CD4-positive, alpha-beta T cell treated with Interleukin-4 for 4 hours (primary cell): ENCODE measurements at regions not wholly inside any gene's neighbourhood (a gene's known extent, or its start where the extent isn't known, plus 50 kb on each side); places are given as distances from the start of the nearest gene placed in this dataset.
A peak's percentile ranks its signal among the peaks of the same experiment; 100 is the strongest.
"Not testable (repeated sequence)": the region's sequence is repeated elsewhere in the genome, so short reads cannot be mapped to it uniquely, and the experiment has no call there.

ENCODE experiments used
- DNase-seq: peaks from one replicate; pipeline ENCODE4 v3.0.0-alpha.2; 2020

DNA sequence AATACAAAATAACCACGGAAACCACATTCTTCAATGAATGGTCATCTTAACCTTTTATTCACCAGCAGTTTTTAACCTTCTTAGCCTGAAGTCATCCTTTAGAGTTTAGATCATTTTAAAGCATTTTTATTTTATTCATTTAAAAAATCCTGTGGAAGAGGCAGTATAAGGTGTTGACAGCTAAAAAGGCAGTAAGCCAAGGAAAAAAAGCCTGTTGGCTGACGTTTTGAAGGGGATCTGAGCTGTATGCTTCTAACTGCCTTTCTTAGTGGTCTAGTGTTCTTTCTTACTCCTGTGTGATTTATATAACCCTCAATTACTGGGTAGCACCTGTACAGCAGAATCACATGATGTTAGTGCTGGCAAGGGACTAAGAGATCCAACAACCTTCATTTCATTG lies 438.3 kb upstream of the SEL1L start:
- no peak for DNase-seq

DNA sequence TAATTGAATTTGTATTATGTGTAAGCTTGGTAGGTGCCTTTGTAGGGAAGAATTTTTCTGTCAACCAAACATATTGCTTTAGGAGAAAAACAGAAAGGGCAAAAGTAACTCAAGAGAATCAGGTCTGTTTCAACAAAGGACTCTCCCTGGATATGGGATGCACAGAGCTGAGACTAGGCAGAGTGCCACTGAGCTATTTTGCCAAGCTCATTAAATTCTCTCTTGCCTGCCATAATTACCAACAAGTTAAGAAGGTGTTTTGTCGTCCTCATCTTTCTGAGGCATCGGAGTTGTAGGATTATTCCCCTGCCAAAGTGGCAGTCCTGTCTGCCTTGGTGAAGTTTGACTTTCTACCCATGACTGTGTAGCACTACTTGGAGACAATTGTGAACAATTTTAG lies 438.9 kb upstream of the SEL1L start:
- DNase-seq, result no peak

DNA sequence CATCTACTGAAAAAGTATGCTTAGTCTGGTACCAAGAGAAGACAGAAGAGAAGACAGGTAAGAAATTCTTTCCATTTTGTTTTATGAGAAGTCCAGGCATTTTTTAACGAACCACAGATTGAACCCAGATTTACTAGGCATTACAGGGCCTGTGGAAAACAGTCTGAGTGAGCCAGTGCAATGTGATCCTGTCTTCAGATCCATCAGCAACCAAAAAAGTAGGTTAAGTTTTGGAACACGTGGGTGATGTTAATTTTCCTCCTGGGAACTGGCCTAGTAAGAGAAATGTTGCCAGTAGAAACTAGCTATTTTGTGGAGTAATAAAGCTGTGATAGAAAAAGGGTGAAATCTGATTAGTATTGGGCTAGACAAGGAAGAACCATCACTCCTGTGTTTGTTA lies 440.9 kb upstream of the SEL1L start:
- DNase-seq, result no peak

DNA sequence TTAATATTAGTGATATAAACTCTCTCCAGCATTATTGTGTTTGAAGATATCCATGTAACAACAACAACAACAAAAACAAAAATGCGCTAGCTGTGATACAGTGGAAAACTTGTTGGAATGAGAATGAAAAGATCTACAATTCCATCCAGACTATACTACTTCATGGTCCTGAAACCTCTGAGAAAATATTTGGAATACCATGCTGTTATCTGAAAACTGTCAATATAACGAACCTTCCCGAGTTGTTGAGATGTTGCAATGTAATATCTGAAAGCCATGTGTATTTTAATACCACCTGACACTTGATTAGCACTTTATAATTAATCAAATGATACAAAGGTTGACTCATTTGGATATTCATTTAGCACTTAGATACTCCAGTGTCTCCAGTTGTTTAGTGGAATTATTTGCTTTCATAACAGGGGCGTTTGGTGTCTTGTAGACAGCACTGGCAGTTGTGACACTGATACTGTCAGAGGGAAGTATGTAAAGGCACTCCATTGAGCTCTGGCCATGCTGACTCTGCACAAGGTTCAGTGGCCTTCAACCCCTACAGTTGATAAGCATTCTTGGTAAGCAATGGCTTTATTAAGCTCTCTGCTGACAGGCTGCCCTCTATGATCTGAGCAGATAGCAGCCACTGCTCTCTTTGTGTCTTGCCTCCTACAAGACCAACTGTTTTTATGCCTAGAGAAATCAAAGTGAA lies 447.1 kb upstream of the SEL1L start:
- no peak for DNase-seq

DNA sequence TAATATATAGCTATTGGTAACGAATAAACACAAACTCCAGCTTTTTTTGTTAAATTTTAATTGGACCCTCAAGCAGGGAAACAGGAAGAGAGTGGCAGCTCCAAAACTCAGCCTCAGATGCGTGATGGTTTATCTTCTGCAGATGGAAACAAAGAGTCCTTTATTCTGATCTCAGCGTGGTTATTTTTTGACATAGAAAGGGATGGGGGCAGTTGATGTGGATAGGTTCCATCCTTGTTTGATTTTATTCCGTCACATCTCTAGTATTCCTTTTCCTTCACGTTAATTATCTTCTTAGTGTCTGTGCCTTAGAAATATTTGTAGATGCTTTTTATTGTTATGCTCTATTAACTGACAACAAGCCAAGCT lies 447.6 kb upstream of the SEL1L start:
- DNase-seq, result no peak

DNA sequence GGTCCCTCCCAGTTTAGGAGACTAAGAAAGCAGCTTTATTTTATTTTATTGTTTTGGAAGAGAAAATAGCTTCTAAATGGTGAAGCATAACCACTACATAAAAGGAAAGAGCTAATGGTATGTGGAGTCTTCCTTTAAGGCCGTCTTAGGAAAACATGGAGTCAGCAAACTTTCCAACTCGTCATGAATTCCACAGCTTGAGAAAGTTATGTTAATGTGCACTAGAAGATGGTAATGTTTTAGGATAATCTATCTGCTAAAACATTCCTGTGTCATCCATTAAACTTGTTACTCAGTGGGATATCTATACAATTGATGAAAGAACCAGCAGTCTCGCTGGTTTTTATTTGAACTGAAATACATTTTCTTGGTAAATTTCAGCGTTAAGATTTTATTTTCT lies 448.4 kb upstream of the SEL1L start:
- no peak for DNase-seq

DNA sequence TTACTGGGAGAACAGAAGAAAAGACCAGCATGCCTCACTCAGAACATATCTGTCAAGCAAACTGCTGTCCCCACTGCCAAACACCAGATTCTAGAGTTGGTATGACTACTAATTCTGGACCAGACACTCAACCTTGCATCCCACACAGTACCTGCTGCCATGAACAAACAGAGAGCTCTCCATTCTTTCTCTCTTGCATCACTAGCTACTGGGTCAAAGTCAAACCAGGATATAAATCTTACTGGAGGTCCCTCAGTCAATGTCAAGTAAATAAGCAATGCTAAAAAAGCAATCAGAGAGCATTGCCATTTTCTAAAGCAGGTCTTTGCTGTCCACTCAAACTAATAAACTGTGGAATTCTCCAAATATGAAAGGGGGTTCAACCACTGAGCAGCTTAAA lies 452.4 kb upstream of the SEL1L start:
- DNase-seq, result no peak

DNA sequence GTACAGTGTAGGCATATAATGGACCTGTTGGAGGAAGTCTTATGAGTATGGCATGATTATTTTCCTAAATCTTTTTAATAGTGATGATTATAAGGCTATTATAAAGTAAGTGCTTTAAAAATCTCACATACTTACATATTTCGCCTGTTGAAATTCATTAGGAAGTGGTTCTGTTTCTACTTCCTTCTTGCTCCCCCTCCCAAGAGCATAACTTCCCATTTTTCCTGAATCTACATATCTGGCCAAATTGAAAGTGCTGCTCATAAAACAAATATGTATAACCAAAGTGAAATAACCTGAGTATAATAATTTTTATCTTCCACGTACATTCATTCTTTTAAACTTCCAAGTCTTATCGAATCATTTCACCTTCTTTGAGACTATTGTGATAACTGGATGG lies 455.6 kb upstream of the SEL1L start:
- DNase-seq, result no peak

DNA sequence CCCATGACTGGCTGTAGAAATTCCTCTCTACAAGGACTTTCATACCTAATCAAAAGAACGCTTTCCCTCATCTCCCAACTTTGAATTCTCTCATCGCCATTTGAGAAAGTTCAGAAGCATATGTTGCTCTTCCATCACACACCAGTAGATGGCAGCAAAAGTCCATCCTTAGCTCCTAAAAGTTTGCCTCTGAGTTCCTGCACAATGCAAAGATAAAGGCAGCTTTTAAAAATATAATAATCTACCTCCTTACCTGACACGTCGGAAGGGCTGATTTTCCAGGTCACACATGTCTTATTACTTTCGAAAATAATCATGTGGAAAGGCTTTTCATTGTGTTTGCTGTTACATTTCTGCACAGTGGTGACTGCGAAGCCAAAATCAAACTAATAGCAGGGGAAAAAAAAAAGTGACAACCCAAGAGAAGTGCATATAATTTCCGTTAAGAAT lies 456.7 kb upstream of the SEL1L start:
- peak; percentile 29 for DNase-seq

DNA sequence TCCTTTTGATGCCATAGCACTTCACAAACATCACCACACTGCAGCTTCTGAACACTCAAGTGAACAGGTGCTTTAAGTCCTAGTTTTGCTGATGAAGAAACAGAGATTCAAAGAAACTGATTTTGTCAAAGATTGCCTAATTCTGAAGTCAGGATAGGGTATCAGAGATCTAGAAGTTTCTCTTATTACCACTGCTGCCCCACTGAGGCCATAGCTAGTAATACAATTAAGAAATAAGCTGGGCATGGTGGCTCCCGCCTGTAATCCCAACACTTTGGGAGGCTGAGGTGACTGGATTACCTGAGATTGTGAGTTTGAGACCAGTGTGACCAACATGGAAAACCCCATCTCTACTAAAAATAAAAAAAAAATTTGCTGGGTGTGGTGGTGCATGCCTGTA lies 458.3 kb upstream of the SEL1L start:
- DNase-seq, result no peak

DNA sequence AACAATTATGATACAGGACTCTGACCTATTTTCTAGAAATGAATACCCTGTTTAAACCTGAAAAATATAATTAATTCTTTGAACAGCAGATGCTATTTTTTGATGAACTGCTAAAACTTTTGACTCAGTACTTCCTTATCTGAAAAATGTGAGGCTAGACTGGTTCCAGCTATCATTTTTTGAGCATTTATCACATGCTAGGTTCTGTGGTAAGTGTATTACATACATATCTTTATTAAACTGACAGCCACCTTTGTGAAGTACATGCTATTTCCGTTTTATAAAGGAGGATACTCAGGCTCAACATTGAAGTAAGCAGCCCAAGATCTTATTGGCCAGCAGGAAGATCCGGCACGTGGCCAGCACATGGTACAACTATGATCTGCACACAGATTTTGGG lies 459.8 kb upstream of the SEL1L start:
- DNase-seq, result no peak

DNA sequence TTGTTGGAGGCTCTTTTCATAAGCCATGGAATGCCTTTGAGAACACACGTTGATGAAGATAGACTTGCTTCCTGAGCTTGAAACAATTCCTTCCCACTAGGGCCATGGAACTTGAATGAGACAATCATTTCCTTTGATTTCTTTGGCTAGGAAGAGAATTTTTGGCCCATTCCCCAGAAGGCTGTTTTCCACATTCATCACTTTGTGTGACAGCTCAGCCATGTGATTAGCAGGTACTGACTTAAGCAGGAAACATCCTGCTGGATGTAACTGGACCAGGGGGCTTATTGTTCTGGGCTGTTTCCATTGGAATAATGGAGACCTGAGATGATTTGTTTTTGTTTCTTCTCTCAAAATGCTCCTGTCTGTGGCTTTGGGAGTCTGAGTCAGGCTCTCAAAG lies 469.8 kb upstream of the SEL1L start:
- DNase-seq, result no peak

DNA sequence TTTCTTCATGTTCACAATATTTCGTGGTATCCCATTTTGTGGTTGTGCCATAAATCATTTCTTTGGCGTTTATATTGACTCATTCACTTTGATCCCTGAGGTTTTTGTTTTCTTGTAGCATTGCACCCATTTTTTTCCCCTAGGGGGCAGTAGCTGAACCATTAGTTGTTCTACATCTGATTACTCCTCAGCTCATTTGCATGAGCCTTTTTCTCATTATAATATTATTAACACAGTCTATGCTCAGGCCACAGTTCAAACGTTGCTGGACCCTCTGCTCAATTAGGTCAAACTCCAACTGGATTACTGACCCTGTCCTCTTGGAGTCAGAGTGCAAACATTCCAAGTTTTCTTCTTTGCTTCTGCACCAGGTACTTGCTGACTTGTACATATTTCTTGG lies 475.4 kb upstream of the SEL1L start:
- DNase-seq, result no peak

DNA sequence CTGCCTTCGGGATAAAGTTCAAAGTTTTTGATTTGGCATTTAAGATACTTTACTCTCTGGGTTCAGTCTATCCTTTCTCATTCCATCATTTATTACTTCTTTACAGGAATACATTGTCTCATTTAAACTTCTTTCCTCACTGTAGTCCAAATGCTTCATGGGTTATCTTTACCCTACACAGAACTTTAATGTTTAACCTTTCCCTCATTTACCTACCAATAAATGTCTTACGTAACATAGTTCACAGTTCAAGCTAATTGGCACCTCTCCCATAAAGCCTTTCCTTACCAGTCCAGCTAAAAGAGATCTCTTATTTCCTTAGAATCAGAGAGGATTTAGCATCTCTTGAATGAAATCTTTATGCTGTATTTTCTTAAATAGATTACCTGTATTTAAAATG lies 476.3 kb upstream of the SEL1L start:
- DNase-seq, result no peak

DNA sequence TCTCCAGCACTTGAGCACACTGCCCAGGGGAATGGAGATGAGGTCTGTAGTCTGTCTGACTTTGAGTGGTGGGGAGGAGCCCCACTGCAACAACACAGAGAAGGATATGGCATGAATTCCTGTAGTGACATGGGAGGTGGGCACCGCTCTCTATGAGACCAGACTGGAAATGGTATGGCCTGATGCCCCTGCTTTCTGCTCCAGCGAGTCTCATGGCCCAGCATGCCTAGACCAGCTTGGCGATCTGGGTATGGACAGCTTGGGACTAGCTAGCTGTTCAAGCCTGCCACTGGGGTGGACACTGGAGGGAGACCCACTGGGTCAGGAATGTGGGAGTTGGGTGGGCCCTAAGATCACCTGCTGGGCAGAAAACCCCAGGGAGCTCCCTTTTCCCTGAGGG lies 477.8 kb upstream of the SEL1L start:
- DNase-seq, result no peak

DNA sequence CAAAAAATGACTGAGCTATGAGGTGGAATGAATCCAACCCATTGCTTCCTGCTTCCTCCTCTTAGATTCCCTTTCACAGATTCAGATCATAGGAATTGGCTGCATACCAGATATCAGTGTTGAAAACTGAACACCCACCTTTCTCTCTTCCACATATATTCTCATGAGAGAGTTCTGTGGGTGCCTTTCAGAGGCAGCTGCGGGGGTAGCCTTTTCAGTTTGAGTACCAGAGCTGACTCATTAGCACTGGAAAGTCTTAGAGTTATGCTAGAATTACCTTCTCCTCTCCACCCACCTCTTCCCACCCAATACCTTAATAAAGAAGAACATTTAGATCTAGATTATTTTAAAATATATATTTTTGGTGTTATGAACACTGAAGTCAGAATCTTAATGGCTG lies 495.4 kb upstream of the SEL1L start:
- DNase-seq, result no peak

DNA sequence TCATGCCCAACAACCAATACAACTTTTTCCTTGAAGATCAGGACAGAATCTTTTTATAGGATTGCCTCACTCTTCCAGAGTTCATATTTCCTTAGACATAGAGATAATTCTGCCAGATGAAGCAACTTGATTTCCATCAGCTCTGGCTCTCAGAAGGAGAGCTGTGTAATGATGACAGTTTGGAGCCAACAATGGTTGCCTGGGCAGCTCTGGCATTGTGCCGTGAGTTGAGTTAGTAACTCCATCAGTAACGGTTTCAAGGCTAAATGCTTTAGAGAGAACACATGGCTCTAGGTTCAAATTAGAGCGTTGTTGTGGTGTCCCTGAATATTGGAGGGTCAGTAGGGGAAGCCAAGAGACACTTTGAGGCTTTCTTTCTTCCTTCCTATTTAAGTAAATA lies 501.7 kb upstream of the SEL1L start:
- no peak for DNase-seq

DNA sequence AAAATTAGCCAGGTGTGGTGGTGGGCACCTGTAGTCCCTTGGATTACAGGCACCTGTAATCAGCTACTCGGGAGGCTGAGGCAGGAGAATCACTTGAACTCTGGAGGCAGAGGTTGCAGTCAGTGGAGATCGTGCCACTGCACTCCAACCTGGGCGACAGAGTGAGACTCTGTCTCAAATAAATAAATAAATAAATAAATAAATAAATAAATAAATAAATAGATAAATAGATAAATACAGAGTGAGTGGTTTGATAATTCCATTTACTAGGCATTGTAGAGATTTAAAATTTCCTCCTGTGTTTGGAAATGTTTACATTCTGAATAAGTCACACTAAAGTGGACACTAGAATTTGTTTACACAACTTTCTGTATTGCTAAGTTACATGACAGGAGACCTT lies 504.4 kb upstream of the SEL1L start:
- not testable (repeated sequence) for DNase-seq

DNA sequence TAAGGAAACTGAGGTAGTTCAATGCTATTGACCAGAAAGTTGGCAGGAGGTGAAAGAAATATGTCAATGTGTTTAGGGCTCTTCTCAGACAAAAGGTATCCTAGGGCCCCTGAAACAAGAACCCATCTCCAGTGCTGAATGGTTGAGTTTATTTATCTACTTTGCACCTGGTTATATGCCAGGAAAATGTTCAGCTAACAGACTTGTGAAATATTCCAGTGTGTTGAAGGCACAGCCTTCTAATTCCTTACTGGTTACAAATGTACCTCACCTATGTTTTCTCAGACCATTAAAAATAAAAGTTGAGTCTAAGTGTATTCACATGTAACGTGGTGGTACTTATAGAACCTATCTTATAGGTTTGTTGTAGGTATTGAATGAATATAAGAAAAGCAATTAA lies 511.7 kb upstream of the SEL1L start:
- DNase-seq, result no peak

DNA sequence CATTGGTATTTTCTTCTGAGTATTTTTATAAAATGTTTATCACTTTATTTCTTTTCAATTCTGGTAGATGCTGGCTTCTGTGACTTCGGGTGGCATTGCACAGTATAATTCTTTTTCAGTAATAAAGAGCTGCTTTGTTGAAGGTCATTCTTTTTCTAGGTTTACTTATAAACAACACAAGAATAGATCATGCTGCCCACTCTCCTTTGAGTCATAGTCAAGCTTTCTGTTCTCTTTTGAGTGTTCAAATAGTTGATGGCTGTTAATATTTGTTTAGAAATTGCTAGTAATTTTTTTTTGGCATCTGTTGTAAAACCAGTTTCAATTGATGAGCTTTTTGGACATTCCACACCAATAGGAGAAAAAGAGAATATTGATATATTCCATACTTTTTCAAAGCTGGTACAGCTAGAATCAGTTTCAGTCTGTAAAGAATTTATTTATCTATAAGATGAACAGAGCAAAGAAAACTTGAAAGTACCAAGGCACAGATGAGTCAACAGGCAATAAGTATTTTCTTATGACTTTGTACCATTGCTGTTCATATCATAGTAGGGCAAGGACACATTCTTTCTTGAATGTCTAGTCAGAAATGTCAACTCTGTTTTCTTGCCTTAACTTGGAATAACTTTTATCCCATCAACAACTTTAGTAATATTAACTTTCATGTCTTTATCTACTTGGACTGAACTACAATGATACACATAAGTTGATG lies 513.0 kb upstream of the SEL1L start:
- no peak for DNase-seq

DNA sequence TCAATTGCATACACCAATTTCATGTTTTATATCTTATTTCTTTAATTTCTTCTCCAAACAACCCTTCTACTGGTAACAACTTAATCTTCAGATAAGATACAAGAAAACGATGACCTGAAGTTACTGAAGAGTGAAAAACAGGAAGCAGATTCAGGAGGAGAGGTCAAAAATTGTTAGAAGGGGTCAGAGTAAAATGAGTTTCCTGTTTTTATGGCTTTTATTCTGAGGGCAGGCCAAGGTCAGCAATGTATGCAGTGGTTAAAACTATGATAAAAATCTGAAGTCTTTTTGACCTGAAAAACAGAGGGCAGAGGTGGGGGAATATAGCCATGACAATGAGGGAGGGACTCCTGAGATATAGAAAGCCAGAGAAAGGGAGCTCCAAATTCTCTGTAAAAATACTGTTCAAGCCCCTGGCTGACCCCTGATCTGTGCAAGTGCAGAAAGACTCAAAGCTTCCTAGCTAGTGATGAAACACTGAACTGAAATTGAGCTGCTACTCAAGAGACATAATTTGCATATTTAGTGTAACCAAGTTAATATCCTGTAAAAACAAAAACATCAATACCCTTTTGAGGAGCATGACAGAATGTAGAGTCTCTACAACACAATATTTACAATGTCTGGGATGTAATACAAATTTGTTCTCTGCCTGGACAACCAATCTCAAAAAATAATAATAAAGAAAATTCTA lies 514.3 kb upstream of the SEL1L start:
- DNase-seq, result no peak

DNA sequence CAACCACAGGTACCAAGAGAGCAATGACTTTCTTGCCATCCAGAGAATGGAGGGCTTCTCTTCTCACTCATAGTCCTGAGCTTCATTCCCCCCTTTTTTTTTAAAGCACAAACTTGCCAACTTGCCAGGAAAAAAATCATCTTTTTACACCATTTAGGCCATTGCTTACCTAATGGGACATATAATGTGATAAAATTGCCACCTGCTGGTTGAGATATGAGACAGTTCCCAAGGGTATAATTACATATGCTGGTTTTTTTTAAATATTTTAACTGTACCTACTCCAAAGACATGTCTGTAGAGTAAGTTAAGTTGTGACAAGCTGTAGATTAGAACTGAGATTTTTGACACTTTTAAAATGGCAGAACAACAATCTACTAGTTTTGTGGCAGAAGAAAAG lies 519.1 kb upstream of the SEL1L start:
- DNase-seq, result no peak

DNA sequence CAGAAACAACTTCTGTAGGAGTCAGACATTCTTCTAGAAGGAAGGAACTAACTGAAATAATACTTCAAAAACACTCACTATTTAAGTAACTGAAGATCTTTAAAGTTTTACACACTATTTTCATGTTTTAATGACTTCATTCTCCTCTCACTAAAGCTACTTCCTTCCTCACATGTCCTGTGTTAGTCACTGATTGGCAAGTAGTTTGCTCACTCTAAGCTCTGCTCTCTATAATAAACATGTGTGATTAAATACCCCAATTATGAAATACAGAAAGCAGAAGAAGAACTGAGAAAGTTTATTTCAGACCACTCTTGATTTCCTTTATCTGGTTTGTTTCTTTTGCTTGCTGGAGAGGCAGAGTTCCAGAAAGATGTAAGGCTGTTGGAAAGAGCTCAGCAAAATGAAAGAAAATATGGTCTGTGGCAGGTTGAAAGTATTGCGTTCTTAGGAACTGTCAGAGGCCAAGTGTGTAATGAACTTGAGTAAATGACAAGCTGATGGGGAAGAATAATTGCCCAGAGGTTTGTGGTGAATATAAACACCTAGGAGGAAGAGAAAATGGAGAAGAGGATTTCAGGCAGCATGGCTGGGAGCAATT lies 522.0 kb upstream of the SEL1L start:
- no peak for DNase-seq

DNA sequence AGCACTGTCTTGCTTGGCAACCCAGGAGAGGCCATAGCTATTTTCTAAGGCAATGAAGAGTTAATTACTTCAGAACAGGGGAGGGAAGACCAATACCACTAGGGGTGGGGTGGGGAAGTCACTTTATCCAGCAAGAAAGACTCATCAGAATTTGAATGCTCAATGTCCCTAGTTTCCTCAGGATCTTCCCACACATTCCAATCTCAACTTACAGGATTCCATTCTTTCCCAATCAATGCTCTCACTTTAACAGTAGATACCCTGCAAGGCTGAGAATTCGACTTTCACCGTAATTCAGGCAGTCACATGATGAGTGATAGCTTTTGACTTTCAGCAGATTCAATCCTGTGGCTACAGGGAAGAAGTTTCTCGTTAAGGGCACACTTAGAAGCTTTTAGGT lies 526.6 kb upstream of the SEL1L start:
- DNase-seq, result no peak
